Endothelial cell of umbilical vein (primary cell): ENCODE measurements at regions not wholly inside any gene's neighbourhood (a gene's known extent, or its start where the extent isn't known, plus 50 kb on each side); places are given as distances from the start of the nearest gene placed in this dataset.
A peak's percentile ranks its signal among the peaks of the same experiment; 100 is the strongest.

ENCODE experiments used
- BruUV-seq: library from RNA; stranded (reverse); fragments of 400-500 nt; replicated peaks from 2 replicates; lab custom pipeline; 2021; lab: Mats Ljungman, UMichigan
- CTCF ChIA-PET: fragments of 300-600, 350-600 bp; sonication (Branson Sonifier 250); formaldehyde crosslinking; loops from one replicate; lab custom pipeline; 2021; ENCODE audit warnings: antibody characterized with exemption, inconsistent platforms; lab: Charles Lee
- POLR2A ChIA-PET: fragments of 300-600, 350-600 bp; sonication (Branson Sonifier 250); formaldehyde crosslinking; loops from one replicate; lab custom pipeline; 2021; ENCODE audit warnings: antibody characterized with exemption, inconsistent platforms; lab: Charles Lee
- DNase-seq: peaks from one replicate; pipeline ENCODE4 v3.0.0-alpha.2; 2011; ENCODE audit warnings: low read depth, low spot score
- FAIRE-seq: peaks from 2 replicates; lab custom pipeline; 2011; peaks lifted over from hg19 to GRCh38; lab: Jason Lieb, UNC
- H2AFZ ChIP-seq: 2 replicates; pipeline ENCODE4 v1.6.0; 2012; ENCODE audit warnings: low read depth, low read length, control low read depth, inconsistent platforms
- H3K27ac ChIP-seq: 2 replicates; pipeline ENCODE4 v1.5.1; 2011; ENCODE audit warnings: low read depth, mild to moderate bottlenecking, control low read depth, low read length, moderate library complexity; ENCODE audit not compliant: insufficient read depth
- H3K27me3 ChIP-seq, 2 experiments: 2 replicates each; pipeline versions ENCODE4 v1.6.0 to v1.6.1; 2011; ENCODE audit warnings: low read length in 2 of 2, mixed read lengths in 1 of 2; ENCODE audit not compliant: control insufficient read depth in 2 of 2, insufficient read depth in 2 of 2
- H3K36me3 ChIP-seq, 2 experiments: 2 replicates in 1 of 2; 3 replicates in 1 of 2; pipeline ENCODE4 v1.5.1; 2011; ENCODE audit warnings: low read length in 2 of 2, mild to moderate bottlenecking in 1 of 2, moderate library complexity in 1 of 2; ENCODE audit not compliant: control insufficient read depth in 2 of 2, insufficient read depth in 2 of 2; ENCODE audit errors: extremely low read depth in 1 of 2
- H3K4me1 ChIP-seq: 3 replicates; pipeline ENCODE4 v1.5.1; 2011; ENCODE audit warnings: mild to moderate bottlenecking, low read length; ENCODE audit not compliant: control insufficient read depth, insufficient read depth; ENCODE audit errors: extremely low read depth
- H3K4me2 ChIP-seq: 2 replicates; pipeline ENCODE4 v1.6.1; 2011; ENCODE audit warnings: low read length, control low read depth, mixed read lengths; ENCODE audit not compliant: insufficient read depth
- H3K4me3 ChIP-seq, 3 experiments: fragments of 200-600 bp in 1 of 3; sonication (generic), shearing (Covaris generic) in 1 of 3; replicated peaks in 1 of 3; 2 replicates each; pipeline ENCODE4 v1.5.1; 2011 to 2016; ENCODE audit warnings: control low read depth in 3 of 3, low read length in 3 of 3, mild to moderate bottlenecking in 2 of 3, inconsistent platforms in 1 of 3, low read depth in 1 of 3, moderate library complexity in 1 of 3; ENCODE audit not compliant: insufficient read depth in 1 of 3
- H3K79me2 ChIP-seq: 2 replicates; pipeline ENCODE4 v1.6.0; 2012; ENCODE audit warnings: low read length, inconsistent platforms; ENCODE audit not compliant: control insufficient read depth, insufficient read depth
- H3K9ac ChIP-seq: replicated peaks from 2 replicates; pipeline ENCODE3; 2011; ENCODE audit warnings: low read length, control low read depth; ENCODE audit not compliant: insufficient read depth; ENCODE audit errors: extremely low read depth
- H3K9me1 ChIP-seq: replicated peaks from 3 replicates; pipeline ENCODE4 v1.6.0; 2011; ENCODE audit warnings: mild to moderate bottlenecking, low read length; ENCODE audit not compliant: control insufficient read depth, insufficient read depth; ENCODE audit errors: extremely low read depth
- H3K9me3 ChIP-seq: replicated peaks from 2 replicates; pipeline ENCODE4 v1.5.1; 2012; ENCODE audit warnings: low read length, inconsistent platforms; ENCODE audit not compliant: control insufficient read depth, insufficient read depth
- H4K20me1 ChIP-seq: replicated peaks from 2 replicates; pipeline ENCODE3; 2011; ENCODE audit warnings: mild to moderate bottlenecking, low read length; ENCODE audit not compliant: control insufficient read depth, insufficient read depth; ENCODE audit errors: extremely low read depth
- FOS ChIP-seq: IDR thresholded peaks from 2 replicates; pipeline ENCODE4 v1.6.1; 2011; ENCODE audit warnings: mild to moderate bottlenecking, low read length, moderate library complexity, borderline replicate concordance; ENCODE audit not compliant: insufficient read depth
- JUN ChIP-seq: IDR thresholded peaks from 2 replicates; pipeline ENCODE4 v1.6.1; 2011; ENCODE audit warnings: borderline replicate concordance, low read depth; ENCODE audit not compliant: insufficient read length, insufficient read depth
- MYC ChIP-seq: IDR thresholded peaks from one replicate; pipeline ENCODE4 v1.6.1; 2011; ENCODE audit warnings: mild to moderate bottlenecking, low read depth, low read length
- dilution Hi-C: fragments of 300-500 bp; cut with MboI; formaldehyde crosslinking; loops from one replicate; pipeline ENCODE4 v1.15.0; 2019; ENCODE audit warnings: low sequenced_read_pairs; ENCODE audit not compliant: extremely low pct_ligation_motif_present
- intact Hi-C: fragments of 100-400 bp; cut with micrococcal nuclease; formaldehyde crosslinking; loops from one replicate; pipeline ENCODE4 v1.10.0; 2022
- TF ChIP-seq, protein P1 (sequence below), 2 donors: IDR thresholded peaks; 1 replicate in 1 of 2; 2 replicates in 1 of 2; pipeline ENCODE4 v1.5.1; 2011; ENCODE audit warnings: low read length in 2 of 2, mild to moderate bottlenecking in 2 of 2, moderate library complexity in 2 of 2, control low read depth in 1 of 2, inconsistent platforms in 1 of 2, low read depth in 1 of 2; ENCODE audit not compliant: insufficient read depth in 1 of 2; ENCODE audit errors: extremely low read depth in 1 of 2
- TF ChIP-seq, protein P2 (sequence below): IDR thresholded peaks from 2 replicates; pipeline ENCODE4 v1.6.1; 2011; ENCODE audit not compliant: insufficient read depth, insufficient read length

DNA sequence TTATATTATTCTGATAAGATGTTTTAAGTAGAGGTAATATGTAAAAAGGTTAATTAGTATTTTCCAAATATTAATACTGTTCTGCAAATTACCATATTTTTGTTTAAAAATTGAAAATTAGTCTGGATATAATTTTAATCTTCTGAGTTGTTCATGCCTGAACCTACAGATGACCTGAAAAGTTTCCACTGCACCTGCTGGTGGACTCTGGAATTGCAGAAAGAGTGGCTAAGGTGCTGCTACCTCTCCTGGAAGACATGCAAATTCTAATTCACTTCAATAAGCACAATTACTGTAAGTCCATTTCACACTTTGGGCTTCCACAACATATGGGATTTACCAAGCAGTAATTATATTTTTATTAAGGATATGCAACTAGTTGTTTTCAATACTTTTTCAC, 77.7 kb upstream of the OLIG3 start:
- Histone ChIP-seq H3K4me2 (no peak overlapping the region), H3K9me3 (no peaks in the 10 kb centered on the region), H3K9ac (no peak overlapping the region), H3K79me2 (no peaks in the 10 kb centered on the region), H4K20me1 (no peaks in the 10 kb centered on the region), H2AFZ (no peak overlapping the region), H3K9me1 (no peaks in the 10 kb centered on the region), H3K4me3 (no peak overlapping the region), H3K27ac (no peak overlapping the region), H3K4me1 (no peaks in the 10 kb centered on the region), H3K36me3 (no peaks in the 10 kb centered on the region), H3K27me3 (peaks cover 0 to 2% of the 10 kb centered on the region in 2 experiments)
- ChIA-PET CTCF (no interaction called here), POLR2A (no interaction called here)
- intact Hi-C loops (no loop called here), dilution Hi-C loops (no loop called here)
- no TSS peak for BruUV-seq
- TF ChIP-seq FOS: no peak
- TF ChIP-seq, protein P1, sequence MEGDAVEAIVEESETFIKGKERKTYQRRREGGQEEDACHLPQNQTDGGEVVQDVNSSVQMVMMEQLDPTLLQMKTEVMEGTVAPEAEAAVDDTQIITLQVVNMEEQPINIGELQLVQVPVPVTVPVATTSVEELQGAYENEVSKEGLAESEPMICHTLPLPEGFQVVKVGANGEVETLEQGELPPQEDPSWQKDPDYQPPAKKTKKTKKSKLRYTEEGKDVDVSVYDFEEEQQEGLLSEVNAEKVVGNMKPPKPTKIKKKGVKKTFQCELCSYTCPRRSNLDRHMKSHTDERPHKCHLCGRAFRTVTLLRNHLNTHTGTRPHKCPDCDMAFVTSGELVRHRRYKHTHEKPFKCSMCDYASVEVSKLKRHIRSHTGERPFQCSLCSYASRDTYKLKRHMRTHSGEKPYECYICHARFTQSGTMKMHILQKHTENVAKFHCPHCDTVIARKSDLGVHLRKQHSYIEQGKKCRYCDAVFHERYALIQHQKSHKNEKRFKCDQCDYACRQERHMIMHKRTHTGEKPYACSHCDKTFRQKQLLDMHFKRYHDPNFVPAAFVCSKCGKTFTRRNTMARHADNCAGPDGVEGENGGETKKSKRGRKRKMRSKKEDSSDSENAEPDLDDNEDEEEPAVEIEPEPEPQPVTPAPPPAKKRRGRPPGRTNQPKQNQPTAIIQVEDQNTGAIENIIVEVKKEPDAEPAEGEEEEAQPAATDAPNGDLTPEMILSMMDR (IDR thresholded peaks at IDR 0.05; ENCODE audit: extremely low read depth in 1 of 2, insufficient read depth in 1 of 2, low read depth in 1 of 2, low read length in 2 of 2): peak; percentile 53 to 55
- FAIRE-seq: peak; percentile 60
- peak; percentile 43 for DNase-seq

DNA sequence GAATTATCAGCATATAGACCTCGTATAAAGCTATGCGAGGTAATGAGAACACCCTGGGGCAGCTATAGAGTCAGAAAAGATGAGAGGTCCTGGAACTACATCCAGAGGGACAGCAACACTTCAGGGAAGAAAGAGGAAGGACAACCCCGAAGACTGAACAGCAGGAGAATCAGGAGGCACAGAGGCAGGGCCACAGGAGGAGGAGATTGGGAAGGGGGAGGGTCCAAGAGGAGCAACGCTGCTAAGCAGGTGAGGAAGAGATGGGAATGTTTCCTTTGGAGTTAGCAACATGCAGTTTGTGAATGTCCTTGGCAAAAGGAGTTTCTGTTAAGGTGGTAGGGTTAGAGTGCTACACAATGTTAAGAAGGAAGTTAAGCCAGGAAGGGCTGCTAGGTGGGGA, 79.5 kb upstream of the OLIG3 start:
- H3K4me3 ChIP-seq: no peak overlapping the region
- H3K9me1 ChIP-seq: no peaks in the 10 kb centered on the region
- H3K27me3 ChIP-seq: peaks cover 0 to 2% of the 10 kb centered on the region in 2 experiments
- TF ChIP-seq, protein P2, sequence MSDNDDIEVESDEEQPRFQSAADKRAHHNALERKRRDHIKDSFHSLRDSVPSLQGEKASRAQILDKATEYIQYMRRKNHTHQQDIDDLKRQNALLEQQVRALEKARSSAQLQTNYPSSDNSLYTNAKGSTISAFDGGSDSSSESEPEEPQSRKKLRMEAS: no peak
- TF ChIP-seq MYC (no peak), JUN (no peak)
- H3K9ac ChIP-seq: no peak overlapping the region
- no peaks in the 10 kb centered on the region for H3K79me2 ChIP-seq
- no peak for DNase-seq
- no peaks in the 10 kb centered on the region for H3K4me1 ChIP-seq
- H3K27ac ChIP-seq: no peak overlapping the region
- intact Hi-C loops: no loop called here
- ChIA-PET POLR2A (no interaction called here), CTCF (interaction anchor here (1.1 kb wide), 1 partner anchor 24 kb away, joined by 3 read pairs; no protein-coding TSS in a partner anchor)
- no peak overlapping the region for H3K4me2 ChIP-seq
- no peaks in the 10 kb centered on the region for H4K20me1 ChIP-seq
- BruUV-seq: no TSS peak
- no peaks in the 10 kb centered on the region for H3K9me3 ChIP-seq
- FAIRE-seq: no peak
- H3K36me3 ChIP-seq: no peaks in the 10 kb centered on the region
- dilution Hi-C loops: no loop called here
- no peak overlapping the region for H2AFZ ChIP-seq
